Heart left ventricle (tissue), 13 donors: ENCODE measurements at regions not wholly inside any gene's neighbourhood (a gene's known extent, or its start where the extent isn't known, plus 50 kb on each side); places are given as distances from the start of the nearest gene placed in this dataset.

Experiments used
- CTCF ChIP-seq, 12 donors: fragments of 200-600 bp; sonication (generic) in 4 of 12; IDR thresholded peaks; one replicate each; pipeline versions ENCODE4 v1.5.0 to v1.8.0; 2018 to 2022; ENCODE audit warnings: antibody characterized with exemption in 12 of 12, mild to moderate bottlenecking in 5 of 12
- POLR2A ChIP-seq, 2 donors: fragments of 450-650 bp; IDR thresholded peaks; one replicate each; pipeline ENCODE4 v1.6.1; 2017; ENCODE audit warnings: antibody characterized with exemption in 2 of 2, mild to moderate bottlenecking in 2 of 2, moderate library complexity in 2 of 2
- donor health status: ischemic (EF 13 %, LVEDD 7.1; RV severe dilation, severe dysfunction).
- donor health status: DM: no; HTN: yes; CAD: no.
- donor health status: DM: no; HTN: no; CAD: no.
- donor health status: ischemic (EF 25% LVEDD 6.9; RV normal size, moderate dysfunction).
- donor health status: ischemic (EF 25% LVEDD 5.7; RV mildly dilated, moderate dysfunction).
- donor health status: ischemic (EF 35%, LVEDD 5.7; RV mildly dilated, moderate dysfunction).
- donor health status: nonischemic (EF 11% LVEDD 7.7; RV severe dilation, severe dysfunction).
- donor health status: DM: yes; HTN: yes; CAD: no.
- donor health status: PGD.
- donor health status: ischemic (EF 29% LVEDD 5.4; RV normal size, mild dysfunction).
- donor health status: nonischemic (EF 23%, LVEDD 6.1; RV moderate dilation, normal function).

GRCh38 chr12:97616946-97617345 lies 154.3 kb downstream of the RMST start:
- TF ChIP-seq CTCF (IDR thresholded peaks at IDR 0.05) (no peak), POLR2A (IDR thresholded peaks at IDR 0.05) (no peak)
